WTC11 (cell line): ENCODE measurements at regions not wholly inside any gene's neighbourhood (a gene's known extent, or its start where the extent isn't known, plus 50 kb on each side); places are given as distances from the start of the nearest gene placed in this dataset.

Source experiments
- ATAC-seq: fragments of 200-7000 bp; cut with Tn5 transposase; 2 replicates; pipeline ENCODE4 v1.10.0; 2021; ENCODE audit warnings: mild to moderate bottlenecking, moderate library complexity
- CTCF ChIA-PET: fragments of 300-600 bp; sonication (Branson Sonifier 250); formaldehyde crosslinking; loops from one replicate; lab custom pipeline; 2021; ENCODE audit warnings: antibody characterized with exemption; lab: Charles Lee
- POLR2A ChIA-PET: fragments of 350-600 bp; sonication (Branson Sonifier 250); formaldehyde crosslinking; loops from one replicate; lab custom pipeline; 2021; ENCODE audit warnings: antibody characterized with exemption; lab: Charles Lee
- DNase-seq: peaks from one replicate; pipeline ENCODE4 v3.0.0; 2021; ENCODE audit warnings: low spot score
- H3K27ac Mint-ChIP-seq: 2 replicates; pipeline ENCODE4 v1.8.0; 2021; ENCODE audit warnings: mixed read lengths
- H3K27me3 Mint-ChIP-seq: 2 replicates; pipeline ENCODE4 v1.8.0; 2021; ENCODE audit warnings: low read depth, mild to moderate bottlenecking, moderate library complexity, mixed read lengths
- H3K36me3 Mint-ChIP-seq: 2 replicates; pipeline ENCODE4 v1.8.0; 2021; ENCODE audit warnings: mixed read lengths
- H3K4me1 Mint-ChIP-seq: 2 replicates; pipeline ENCODE4 v1.8.0; 2022; ENCODE audit warnings: mixed read lengths
- H3K4me3 Mint-ChIP-seq: 2 replicates; pipeline ENCODE4 v1.8.0; 2021; ENCODE audit warnings: mild to moderate bottlenecking, moderate library complexity, mixed read lengths
- H3K9me3 Mint-ChIP-seq: 2 replicates; pipeline ENCODE4 v1.8.0; 2021; ENCODE audit warnings: mixed read lengths
- ATF1 ChIP-seq: sonication (generic); formaldehyde crosslinking; IDR thresholded peaks from 2 replicates; pipeline ENCODE4 v1.8.1; 2023; ENCODE audit warnings: mild to moderate bottlenecking, moderate library complexity, missing genetic modification reagents
- CREB1 ChIP-seq: sonication (generic); formaldehyde crosslinking; IDR thresholded peaks from 2 replicates; pipeline ENCODE4 v1.8.0; 2023; ENCODE audit warnings: mild to moderate bottlenecking, missing genetic modification reagents
- CREM ChIP-seq: sonication (generic); formaldehyde crosslinking; IDR thresholded peaks from 2 replicates; pipeline ENCODE4 v1.8.1; 2022; ENCODE audit warnings: mild to moderate bottlenecking, missing genetic modification reagents, moderate library complexity
- ELF4 ChIP-seq: sonication (generic); formaldehyde crosslinking; IDR thresholded peaks from 2 replicates; pipeline ENCODE4 v1.8.1; 2022; ENCODE audit warnings: low read depth, mild to moderate bottlenecking, moderate library complexity, missing genetic modification reagents
- FOXK1 ChIP-seq: sonication (generic); formaldehyde crosslinking; IDR thresholded peaks from 2 replicates; pipeline ENCODE4 v1.8.0; 2022; ENCODE audit warnings: mild to moderate bottlenecking, moderate library complexity, missing genetic modification reagents
- IRF2 ChIP-seq: sonication (generic); formaldehyde crosslinking; IDR thresholded peaks from 2 replicates; pipeline ENCODE4 v1.8.0; 2022; ENCODE audit warnings: low read depth, missing genetic modification reagents, borderline replicate concordance
- NFYB ChIP-seq: sonication (generic); formaldehyde crosslinking; conservative IDR thresholded peaks from 2 replicates; pipeline ENCODE4 v1.8.0; 2022; ENCODE audit warnings: low read depth, missing genetic modification reagents
- NR1H2 ChIP-seq: sonication (generic); formaldehyde crosslinking; IDR thresholded peaks from 2 replicates; pipeline ENCODE4 v1.9.0; 2021; ENCODE audit warnings: mild to moderate bottlenecking, moderate library complexity, missing genetic modification reagents
- PRRX2 ChIP-seq: fragments of 250-450 bp; sonication (Bioruptor Pico); IDR thresholded peaks from 2 replicates; pipeline ENCODE4 v1.8.0; 2021; ENCODE audit warnings: mild to moderate bottlenecking
- RELA ChIP-seq: sonication (generic); formaldehyde crosslinking; IDR thresholded peaks from 2 replicates; pipeline ENCODE4 v1.8.1; 2022; ENCODE audit warnings: missing genetic modification reagents, mild to moderate bottlenecking, borderline replicate concordance
- SMAD3 ChIP-seq: sonication (generic); formaldehyde crosslinking; IDR thresholded peaks from 2 replicates; pipeline ENCODE4 v1.8.0; 2022; ENCODE audit warnings: missing genetic modification reagents, mild to moderate bottlenecking, borderline replicate concordance
- SOX15 ChIP-seq: fragments of 250-450 bp; sonication (Bioruptor Pico); IDR thresholded peaks from 2 replicates; pipeline ENCODE4 v1.9.0; 2021; ENCODE audit warnings: mild to moderate bottlenecking
- SP1 ChIP-seq: sonication (generic); formaldehyde crosslinking; conservative IDR thresholded peaks from 2 replicates; pipeline ENCODE4 v1.8.1; 2022; ENCODE audit warnings: missing genetic modification reagents
- ZBTB21 ChIP-seq: sonication (generic); formaldehyde crosslinking; IDR thresholded peaks from 2 replicates; pipeline ENCODE4 v1.8.1; 2023; ENCODE audit warnings: mild to moderate bottlenecking, missing genetic modification reagents, borderline replicate concordance
- ZNF232 ChIP-seq: sonication (generic); formaldehyde crosslinking; IDR thresholded peaks from 2 replicates; pipeline ENCODE4 v1.8.0; 2022; ENCODE audit warnings: mild to moderate bottlenecking, missing genetic modification reagents
- ZNF263 ChIP-seq: sonication (generic); formaldehyde crosslinking; IDR thresholded peaks from 2 replicates; pipeline ENCODE4 v1.8.1; 2022; ENCODE audit warnings: low read depth, mild to moderate bottlenecking, moderate library complexity, missing genetic modification reagents
- ZNF396 ChIP-seq: fragments of 250-450 bp; sonication (Bioruptor Pico); IDR thresholded peaks from 2 replicates; pipeline ENCODE4 v1.8.0; 2021; ENCODE audit warnings: mild to moderate bottlenecking, moderate library complexity, borderline replicate concordance
- TF ChIP-seq, protein P1 (sequence below): fragments of 250-450 bp; sonication (Bioruptor Pico); IDR thresholded peaks from 2 replicates; pipeline ENCODE4 v1.9.0; 2021; ENCODE audit warnings: moderate library complexity, mild to moderate bottlenecking, inconsistent platforms, borderline replicate concordance
- TF ChIP-seq, protein P2 (sequence below): sonication (generic); formaldehyde crosslinking; IDR thresholded peaks from 2 replicates; pipeline ENCODE4 v1.8.1; 2022; ENCODE audit warnings: low read depth, mild to moderate bottlenecking, moderate library complexity, missing genetic modification reagents, borderline replicate concordance
- TF ChIP-seq, protein P3 (sequence below): sonication (generic); formaldehyde crosslinking; IDR thresholded peaks from 2 replicates; pipeline ENCODE4 v1.8.0; 2022; ENCODE audit warnings: mild to moderate bottlenecking, missing genetic modification reagents
- TF ChIP-seq, protein P4 (sequence below): fragments of 250-450 bp; sonication (Bioruptor Pico); IDR thresholded peaks from 2 replicates; pipeline ENCODE4 v1.9.0; 2021; ENCODE audit warnings: mild to moderate bottlenecking, borderline replicate concordance
- TF ChIP-seq, protein P5 (sequence below): sonication (generic); formaldehyde crosslinking; conservative IDR thresholded peaks from 2 replicates; pipeline ENCODE4 v1.8.1; 2022; ENCODE audit warnings: mild to moderate bottlenecking, missing genetic modification reagents
- TF ChIP-seq, protein P6 (sequence below): sonication (generic); formaldehyde crosslinking; conservative IDR thresholded peaks from 2 replicates; pipeline ENCODE4 v1.8.1; 2023; ENCODE audit warnings: mild to moderate bottlenecking, low read depth, missing genetic modification reagents, moderate library complexity

DNA sequence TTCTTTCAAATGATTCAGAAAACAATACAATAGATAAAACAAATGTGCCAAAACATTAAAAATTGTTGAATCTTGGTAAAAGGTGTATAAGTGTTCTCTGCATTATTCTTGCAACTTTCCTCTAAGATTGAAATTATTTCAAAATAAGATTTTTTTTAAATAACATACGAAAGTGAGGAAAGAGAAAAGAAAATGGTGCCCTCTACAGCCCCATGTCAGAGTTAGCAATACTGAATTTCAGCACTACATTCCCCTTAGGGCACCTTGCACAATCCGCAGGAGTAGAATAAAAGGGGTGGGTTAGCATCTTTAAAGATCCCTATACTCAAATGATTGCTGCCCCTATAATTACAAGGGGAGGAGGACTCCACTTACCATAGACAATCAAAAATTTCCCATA lies 433.7 kb downstream of the BCL11A start (continued):
- TF ChIP-seq, protein P1, sequence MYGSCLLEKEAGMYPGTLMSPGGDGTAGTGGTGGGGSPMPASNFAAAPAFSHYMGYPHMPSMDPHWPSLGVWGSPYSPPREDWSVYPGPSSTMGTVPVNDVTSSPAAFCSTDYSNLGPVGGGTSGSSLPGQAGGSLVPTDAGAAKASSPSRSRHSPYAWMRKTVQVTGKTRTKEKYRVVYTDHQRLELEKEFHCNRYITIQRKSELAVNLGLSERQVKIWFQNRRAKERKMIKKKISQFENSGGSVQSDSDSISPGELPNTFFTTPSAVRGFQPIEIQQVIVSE (CRISPR knock-in tag) = no peak
- TF ChIP-seq FOXK1 (CRISPR knock-in tag) = no peak
- TF ChIP-seq, protein P2, sequence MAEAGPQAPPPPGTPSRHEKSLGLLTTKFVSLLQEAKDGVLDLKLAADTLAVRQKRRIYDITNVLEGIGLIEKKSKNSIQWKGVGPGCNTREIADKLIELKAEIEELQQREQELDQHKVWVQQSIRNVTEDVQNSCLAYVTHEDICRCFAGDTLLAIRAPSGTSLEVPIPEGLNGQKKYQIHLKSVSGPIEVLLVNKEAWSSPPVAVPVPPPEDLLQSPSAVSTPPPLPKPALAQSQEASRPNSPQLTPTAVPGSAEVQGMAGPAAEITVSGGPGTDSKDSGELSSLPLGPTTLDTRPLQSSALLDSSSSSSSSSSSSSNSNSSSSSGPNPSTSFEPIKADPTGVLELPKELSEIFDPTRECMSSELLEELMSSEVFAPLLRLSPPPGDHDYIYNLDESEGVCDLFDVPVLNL (CRISPR knock-in tag) = no peak

DNA sequence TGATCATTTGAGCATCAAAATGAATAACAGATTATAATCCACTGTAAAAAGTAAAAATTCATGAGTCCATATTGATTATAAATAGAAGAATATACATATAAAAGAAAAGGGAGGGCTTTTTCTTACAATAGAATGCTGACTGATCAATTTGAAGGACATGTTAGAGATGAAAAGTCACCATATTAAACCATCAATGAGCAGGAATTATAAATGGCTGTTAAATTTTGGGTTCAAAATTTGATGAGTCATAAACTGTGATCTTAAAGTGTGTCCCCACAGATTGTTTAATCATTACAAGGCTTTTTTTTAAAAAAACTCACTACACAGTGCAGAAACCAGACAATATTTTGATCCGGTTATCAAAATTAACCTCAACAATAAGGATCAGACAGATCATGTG lies 434.5 kb downstream of the BCL11A start:
- no peaks in the 10 kb centered on the region for H3K27me3 Mint-ChIP-seq
- peaks cover 51% of the 10 kb centered on the region for H3K9me3 Mint-ChIP-seq
- TF ChIP-seq SP1 (CRISPR knock-in tag) (no peak), ZNF232 (CRISPR knock-in tag) (no peak), ATF1 (CRISPR knock-in tag) (no peak), SMAD3 (no peak), ZNF263 (CRISPR knock-in tag) (no peak), NR1H2 (no peak), ELF4 (no peak), ZNF396 (CRISPR knock-in tag) (no peak), CREB1 (CRISPR knock-in tag) (no peak), SOX15 (CRISPR knock-in tag) (no peak), RELA (CRISPR knock-in tag) (no peak), ZBTB21 (no peak), CREM (CRISPR knock-in tag) (no peak), PRRX2 (CRISPR knock-in tag) (no peak), NFYB (CRISPR knock-in tag) (no peak), IRF2 (CRISPR knock-in tag) (no peak)
- TF ChIP-seq, protein P3, sequence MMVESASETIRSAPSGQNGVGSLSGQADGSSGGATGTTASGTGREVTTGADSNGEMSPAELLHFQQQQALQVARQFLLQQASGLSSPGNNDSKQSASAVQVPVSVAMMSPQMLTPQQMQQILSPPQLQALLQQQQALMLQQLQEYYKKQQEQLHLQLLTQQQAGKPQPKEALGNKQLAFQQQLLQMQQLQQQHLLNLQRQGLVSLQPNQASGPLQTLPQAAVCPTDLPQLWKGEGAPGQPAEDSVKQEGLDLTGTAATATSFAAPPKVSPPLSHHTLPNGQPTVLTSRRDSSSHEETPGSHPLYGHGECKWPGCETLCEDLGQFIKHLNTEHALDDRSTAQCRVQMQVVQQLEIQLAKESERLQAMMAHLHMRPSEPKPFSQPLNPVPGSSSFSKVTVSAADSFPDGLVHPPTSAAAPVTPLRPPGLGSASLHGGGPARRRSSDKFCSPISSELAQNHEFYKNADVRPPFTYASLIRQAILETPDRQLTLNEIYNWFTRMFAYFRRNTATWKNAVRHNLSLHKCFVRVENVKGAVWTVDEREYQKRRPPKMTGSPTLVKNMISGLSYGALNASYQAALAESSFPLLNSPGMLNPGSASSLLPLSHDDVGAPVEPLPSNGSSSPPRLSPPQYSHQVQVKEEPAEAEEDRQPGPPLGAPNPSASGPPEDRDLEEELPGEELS (CRISPR knock-in tag) = no peak
- TF ChIP-seq, protein P4, sequence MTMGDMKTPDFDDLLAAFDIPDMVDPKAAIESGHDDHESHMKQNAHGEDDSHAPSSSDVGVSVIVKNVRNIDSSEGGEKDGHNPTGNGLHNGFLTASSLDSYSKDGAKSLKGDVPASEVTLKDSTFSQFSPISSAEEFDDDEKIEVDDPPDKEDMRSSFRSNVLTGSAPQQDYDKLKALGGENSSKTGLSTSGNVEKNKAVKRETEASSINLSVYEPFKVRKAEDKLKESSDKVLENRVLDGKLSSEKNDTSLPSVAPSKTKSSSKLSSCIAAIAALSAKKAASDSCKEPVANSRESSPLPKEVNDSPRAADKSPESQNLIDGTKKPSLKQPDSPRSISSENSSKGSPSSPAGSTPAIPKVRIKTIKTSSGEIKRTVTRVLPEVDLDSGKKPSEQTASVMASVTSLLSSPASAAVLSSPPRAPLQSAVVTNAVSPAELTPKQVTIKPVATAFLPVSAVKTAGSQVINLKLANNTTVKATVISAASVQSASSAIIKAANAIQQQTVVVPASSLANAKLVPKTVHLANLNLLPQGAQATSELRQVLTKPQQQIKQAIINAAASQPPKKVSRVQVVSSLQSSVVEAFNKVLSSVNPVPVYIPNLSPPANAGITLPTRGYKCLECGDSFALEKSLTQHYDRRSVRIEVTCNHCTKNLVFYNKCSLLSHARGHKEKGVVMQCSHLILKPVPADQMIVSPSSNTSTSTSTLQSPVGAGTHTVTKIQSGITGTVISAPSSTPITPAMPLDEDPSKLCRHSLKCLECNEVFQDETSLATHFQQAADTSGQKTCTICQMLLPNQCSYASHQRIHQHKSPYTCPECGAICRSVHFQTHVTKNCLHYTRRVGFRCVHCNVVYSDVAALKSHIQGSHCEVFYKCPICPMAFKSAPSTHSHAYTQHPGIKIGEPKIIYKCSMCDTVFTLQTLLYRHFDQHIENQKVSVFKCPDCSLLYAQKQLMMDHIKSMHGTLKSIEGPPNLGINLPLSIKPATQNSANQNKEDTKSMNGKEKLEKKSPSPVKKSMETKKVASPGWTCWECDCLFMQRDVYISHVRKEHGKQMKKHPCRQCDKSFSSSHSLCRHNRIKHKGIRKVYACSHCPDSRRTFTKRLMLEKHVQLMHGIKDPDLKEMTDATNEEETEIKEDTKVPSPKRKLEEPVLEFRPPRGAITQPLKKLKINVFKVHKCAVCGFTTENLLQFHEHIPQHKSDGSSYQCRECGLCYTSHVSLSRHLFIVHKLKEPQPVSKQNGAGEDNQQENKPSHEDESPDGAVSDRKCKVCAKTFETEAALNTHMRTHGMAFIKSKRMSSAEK (CRISPR knock-in tag) = no peak
- TF ChIP-seq, protein P5, sequence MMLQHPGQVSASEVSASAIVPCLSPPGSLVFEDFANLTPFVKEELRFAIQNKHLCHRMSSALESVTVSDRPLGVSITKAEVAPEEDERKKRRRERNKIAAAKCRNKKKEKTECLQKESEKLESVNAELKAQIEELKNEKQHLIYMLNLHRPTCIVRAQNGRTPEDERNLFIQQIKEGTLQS = no peak
- TF ChIP-seq, protein P6, sequence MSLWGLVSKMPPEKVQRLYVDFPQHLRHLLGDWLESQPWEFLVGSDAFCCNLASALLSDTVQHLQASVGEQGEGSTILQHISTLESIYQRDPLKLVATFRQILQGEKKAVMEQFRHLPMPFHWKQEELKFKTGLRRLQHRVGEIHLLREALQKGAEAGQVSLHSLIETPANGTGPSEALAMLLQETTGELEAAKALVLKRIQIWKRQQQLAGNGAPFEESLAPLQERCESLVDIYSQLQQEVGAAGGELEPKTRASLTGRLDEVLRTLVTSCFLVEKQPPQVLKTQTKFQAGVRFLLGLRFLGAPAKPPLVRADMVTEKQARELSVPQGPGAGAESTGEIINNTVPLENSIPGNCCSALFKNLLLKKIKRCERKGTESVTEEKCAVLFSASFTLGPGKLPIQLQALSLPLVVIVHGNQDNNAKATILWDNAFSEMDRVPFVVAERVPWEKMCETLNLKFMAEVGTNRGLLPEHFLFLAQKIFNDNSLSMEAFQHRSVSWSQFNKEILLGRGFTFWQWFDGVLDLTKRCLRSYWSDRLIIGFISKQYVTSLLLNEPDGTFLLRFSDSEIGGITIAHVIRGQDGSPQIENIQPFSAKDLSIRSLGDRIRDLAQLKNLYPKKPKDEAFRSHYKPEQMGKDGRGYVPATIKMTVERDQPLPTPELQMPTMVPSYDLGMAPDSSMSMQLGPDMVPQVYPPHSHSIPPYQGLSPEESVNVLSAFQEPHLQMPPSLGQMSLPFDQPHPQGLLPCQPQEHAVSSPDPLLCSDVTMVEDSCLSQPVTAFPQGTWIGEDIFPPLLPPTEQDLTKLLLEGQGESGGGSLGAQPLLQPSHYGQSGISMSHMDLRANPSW (CRISPR knock-in tag) = no peak
- TF ChIP-seq, all 79 proteins: peak for 0
- CTCF ChIA-PET = no interaction called here
- Mint-ChIP-seq H3K36me3 (peaks cover 39% of the 10 kb centered on the region), H3K4me3 (no peak overlapping the region), H3K27ac (no peak overlapping the region), H3K4me1 (no peaks in the 10 kb centered on the region)
- DNase-seq = no peak
- ATAC-seq = no peak
- POLR2A ChIA-PET = no interaction called here
